ENCODE measurements at regions not wholly inside any gene's neighbourhood (a gene's known extent, or its start where the extent isn't known, plus 50 kb on each side); places are given as distances from the start of the nearest gene placed in this dataset.

GRCh38 chr2:48072583-48072982 is 166.3 kb upstream of the FBXO11 start:
- Histone ChIP-seq H2AFZ (no peak overlapping the region), H3K79me2 (replicated peaks; ENCODE audit: insufficient read depth) (no peaks in the 10 kb centered on the region), H3K27ac (ENCODE audit: low read depth) (no peak overlapping the region), H3K27me3 (ENCODE audit: insufficient read depth) (no peaks in the 10 kb centered on the region), H3K4me1 (ENCODE audit: insufficient read depth) (no peaks in the 10 kb centered on the region), H3K4me3 (no peak overlapping the region), H4K20me1 (replicated peaks; ENCODE audit: insufficient read depth) (no peaks in the 10 kb centered on the region), H3K4me2 (no peak overlapping the region), H3K9me2 (ENCODE audit: insufficient read depth) (peaks cover 6% of the 10 kb centered on the region; the same call in 1 of the 2 replicates), H3K36me3 (ENCODE audit: insufficient read depth) (no peaks in the 10 kb centered on the region), H3F3A (replicated peaks; ENCODE audit: low read depth) (no peaks in the 10 kb centered on the region)
- DNase-seq (ENCODE audit: low spot score) (no peak), ATAC-seq (no peak)
- H3K27me3 Mint-ChIP-seq (ENCODE audit: insufficient read depth, low read depth, poor library complexity): peaks cover 3% of the 10 kb centered on the region
- no peak overlapping the region for H3K4me3 Mint-ChIP-seq
- no peaks in the 10 kb centered on the region for H3K36me3 Mint-ChIP-seq (ENCODE audit: low read depth)
- H3K9me3 Mint-ChIP-seq: no peaks in the 10 kb centered on the region
- TF ChIP-seq EZH2 (IDR thresholded peaks at IDR 0.05; ENCODE audit: low read depth, unreplicated experiment): no peak
- peaks cover 8% of the 10 kb centered on the region for H3K4me1 Mint-ChIP-seq
- H3K27ac Mint-ChIP-seq: no peak overlapping the region

GRCh38 chr2:48075631-48076030 is 169.3 kb upstream of the FBXO11 start:
- Mint-ChIP-seq H3K27me3 (ENCODE audit: insufficient read depth, low read depth, poor library complexity) (peaks cover 4% of the 10 kb centered on the region), H3K36me3 (ENCODE audit: low read depth) (no peaks in the 10 kb centered on the region), H3K27ac (no peak overlapping the region), H3K9me3 (no peaks in the 10 kb centered on the region), H3K4me3 (no peak overlapping the region), H3K4me1 (peaks cover 8% of the 10 kb centered on the region)
- Histone ChIP-seq H3K4me2 (no peak overlapping the region), H3K27me3 (ENCODE audit: insufficient read depth) (no peaks in the 10 kb centered on the region), H3K4me1 (ENCODE audit: insufficient read depth) (no peaks in the 10 kb centered on the region), H3F3A (replicated peaks; ENCODE audit: low read depth) (no peaks in the 10 kb centered on the region), H3K27ac (ENCODE audit: low read depth) (no peak overlapping the region), H3K4me3 (no peak overlapping the region), H3K79me2 (replicated peaks; ENCODE audit: insufficient read depth) (no peaks in the 10 kb centered on the region), H3K9me2 (ENCODE audit: insufficient read depth) (peaks cover 4% of the 10 kb centered on the region; the same call in 1 of the 2 replicates), H4K20me1 (replicated peaks; ENCODE audit: insufficient read depth) (no peaks in the 10 kb centered on the region), H3K36me3 (ENCODE audit: insufficient read depth) (no peaks in the 10 kb centered on the region), H2AFZ (no peak overlapping the region)
- DNase-seq (ENCODE audit: low spot score) (no peak), ATAC-seq (no peak)
- TF ChIP-seq REST (IDR thresholded peaks at IDR 0.05; ENCODE audit: unreplicated experiment) (no peak), CTCF (conservative IDR thresholded peaks at IDR 0.05; ENCODE audit: low read depth in 2 of 2) (no peak), POLR2AphosphoS5 (IDR thresholded peaks at IDR 0.05; ENCODE audit: low read depth) (no peak), ZNF114 (CRISPR knock-in tag; IDR thresholded peaks at IDR 0.05) (no peak), ETS1 (IDR thresholded peaks at IDR 0.05) (no peak), NANOG (IDR thresholded peaks at IDR 0.05; ENCODE audit: borderline replicate concordance) (no peak), JUNB (IDR thresholded peaks at IDR 0.05; ENCODE audit: unreplicated experiment) (no peak), ZNF331 (CRISPR knock-in tag; IDR thresholded peaks at IDR 0.05; ENCODE audit: low read depth) (no peak), ZNF462 (CRISPR knock-in tag; IDR thresholded peaks at IDR 0.05) (no peak), STAT1 (IDR thresholded peaks at IDR 0.05; ENCODE audit: unreplicated experiment) (no peak)

Data from GM23338 (cell line).